IMR-90 (cell line): ENCODE measurements at regions not wholly inside any gene's neighbourhood (a gene's known extent, or its start where the extent isn't known, plus 50 kb on each side); places are given as distances from the start of the nearest gene placed in this dataset.

Experiments used
- ATAC-seq: fragments of 200-7000 bp; cut with Tn5 transposase; 2 replicates; pipeline ENCODE4 v1.9.1; 2020; ENCODE audit warnings: low read depth, mild to moderate bottlenecking, moderate library complexity
- BruUV-seq: library from RNA; stranded (reverse); fragments of 400-500 nt; replicated peaks from 2 replicates; lab custom pipeline; 2021; lab: Mats Ljungman, UMichigan
- CTCF ChIA-PET: fragments of 300-600 bp; formaldehyde crosslinking; extraction: SDS; loops from one replicate; lab custom pipeline; 2021; ENCODE audit warnings: antibody characterized with exemption; lab: Yijun Ruan, JAX
- POLR2A ChIA-PET: fragments of 300-600 bp; sonication (Branson Sonifier 250); formaldehyde crosslinking; loops from one replicate; lab custom pipeline; 2022; ENCODE audit warnings: antibody characterized with exemption; ENCODE audit not compliant: unreplicated experiment; lab: Charles Lee
- DNase-seq: peaks from one replicate; pipeline ENCODE4 v3.0.0; 2013
- H2AFZ ChIP-seq: replicated peaks from 2 replicates; pipeline ENCODE3; 2013; ENCODE audit warnings: low read length, mild to moderate bottlenecking; ENCODE audit not compliant: poor library complexity
- H2AK5ac ChIP-seq: 2 replicates; pipeline ENCODE4 v1.6.1; 2013; ENCODE audit warnings: low read depth, low read length, inconsistent platforms
- H2AK9ac ChIP-seq: replicated peaks from 2 replicates; pipeline ENCODE3; 2013; ENCODE audit warnings: mild to moderate bottlenecking, low read depth, low read length, moderate library complexity; ENCODE audit not compliant: poor library complexity
- H2BK120ac ChIP-seq: 2 replicates; pipeline ENCODE4 v1.6.1; 2013; ENCODE audit warnings: low read depth, low read length, inconsistent platforms
- H2BK15ac ChIP-seq: 3 replicates; pipeline ENCODE4 v1.6.1; 2013; ENCODE audit warnings: low read depth, low read length, inconsistent platforms
- H2BK20ac ChIP-seq: 2 replicates; pipeline ENCODE4 v1.6.1; 2013; ENCODE audit warnings: low read depth, mild to moderate bottlenecking, inconsistent platforms, low read length, moderate library complexity
- H2BK5ac ChIP-seq: 2 replicates; pipeline ENCODE4 v1.6.1; 2013; ENCODE audit warnings: mild to moderate bottlenecking, low read depth, low read length, inconsistent platforms; ENCODE audit not compliant: poor library complexity, severe bottlenecking
- H3K14ac ChIP-seq: replicated peaks from 2 replicates; pipeline ENCODE4 v1.6.1; 2013; ENCODE audit warnings: low read depth, low read length, inconsistent platforms
- H3K18ac ChIP-seq: 2 replicates; pipeline ENCODE4 v1.6.1; 2013; ENCODE audit warnings: low read depth, low read length, control low read depth
- H3K23ac ChIP-seq: 2 replicates; pipeline ENCODE4 v1.6.1; 2013; ENCODE audit warnings: low read depth, low read length, inconsistent platforms
- H3K27ac ChIP-seq: 2 replicates; pipeline ENCODE4 v1.5.1; 2013; ENCODE audit warnings: mild to moderate bottlenecking, control low read depth, low read length; ENCODE audit not compliant: insufficient read depth
- H3K27me3 ChIP-seq: 2 replicates; pipeline ENCODE4 v1.6.1; 2013; ENCODE audit warnings: low read length; ENCODE audit not compliant: control insufficient read depth, insufficient read depth
- H3K36me3 ChIP-seq: 2 replicates; pipeline ENCODE4 v1.6.1; 2013; ENCODE audit warnings: low read length, mixed read lengths; ENCODE audit not compliant: control insufficient read depth, insufficient read depth
- H3K4ac ChIP-seq: 2 replicates; pipeline ENCODE4 v1.6.1; 2013; ENCODE audit warnings: low read depth, low read length, inconsistent platforms
- H3K4me1 ChIP-seq: 2 replicates; pipeline ENCODE4 v1.6.1; 2013; ENCODE audit warnings: low read length, mixed read lengths; ENCODE audit not compliant: control insufficient read depth, insufficient read depth
- H3K4me2 ChIP-seq: 2 replicates; pipeline ENCODE4 v1.6.1; 2013; ENCODE audit warnings: low read depth, mild to moderate bottlenecking, control low read depth, low read length, moderate library complexity
- H3K4me3 ChIP-seq: 2 replicates; pipeline ENCODE4 v1.5.1; 2013; ENCODE audit warnings: low read depth, mild to moderate bottlenecking, control low read depth, low read length, moderate library complexity; ENCODE audit not compliant: insufficient read depth
- H3K56ac ChIP-seq: 2 replicates; pipeline ENCODE4 v1.6.1; 2013; ENCODE audit warnings: low read length, inconsistent platforms; ENCODE audit not compliant: insufficient read depth; ENCODE audit errors: extremely low read depth
- H3K79me1 ChIP-seq, 2 experiments: 2 replicates each; pipeline ENCODE4 v1.6.1; 2013; ENCODE audit warnings: low read length in 2 of 2, inconsistent platforms in 1 of 2, low read depth in 1 of 2
- H3K9ac ChIP-seq: 2 replicates; pipeline ENCODE4 v1.6.1; 2013; ENCODE audit warnings: low read depth, low read length, control low read depth
- H3K9me1 ChIP-seq: 2 replicates; pipeline ENCODE4 v1.6.1; 2013; ENCODE audit warnings: low read length, inconsistent platforms; ENCODE audit not compliant: insufficient read depth
- H3K9me3 ChIP-seq: 2 replicates; pipeline ENCODE4 v1.6.1; 2013; ENCODE audit warnings: low read length; ENCODE audit not compliant: control insufficient read depth, insufficient read depth
- H4K20me1 ChIP-seq: 2 replicates; pipeline ENCODE4 v1.6.1; 2013; ENCODE audit warnings: low read length, inconsistent platforms; ENCODE audit not compliant: insufficient read depth
- H4K5ac ChIP-seq: 2 replicates; pipeline ENCODE4 v1.6.1; 2013; ENCODE audit warnings: mild to moderate bottlenecking, low read depth, low read length, control low read depth
- H4K8ac ChIP-seq, 2 experiments: 2 replicates each; pipeline ENCODE4 v1.6.1; 2013; ENCODE audit warnings: low read depth in 2 of 2, low read length in 2 of 2, control low read depth in 1 of 2, inconsistent platforms in 1 of 2
- H4K91ac ChIP-seq: 2 replicates; pipeline ENCODE4 v1.6.1; 2013; ENCODE audit warnings: low read depth, low read length, inconsistent platforms; ENCODE audit not compliant: insufficient read depth
- BHLHE40 ChIP-seq: fragments of 150-350 bp; IDR thresholded peaks from 2 replicates; pipeline ENCODE4 v1.6.1; 2016; ENCODE audit warnings: mild to moderate bottlenecking, low read depth, low read length
- CEBPB ChIP-seq: IDR thresholded peaks from 2 replicates; pipeline ENCODE4 v1.6.1; 2012; ENCODE audit warnings: low read depth, low read length, improper control_type of control experiment
- CHD1 ChIP-seq: IDR thresholded peaks from 2 replicates; pipeline ENCODE4 v1.6.1; 2012; ENCODE audit warnings: low read depth, low read length, improper control_type of control experiment
- FOS ChIP-seq: fragments of 150-350 bp; IDR thresholded peaks from 2 replicates; pipeline ENCODE4 v1.6.1; 2016; ENCODE audit warnings: low read depth, low read length
- MAFK ChIP-seq: IDR thresholded peaks from 2 replicates; pipeline ENCODE4 v1.6.1; 2012; ENCODE audit warnings: low read depth, low read length, improper control_type of control experiment
- MAZ ChIP-seq: IDR thresholded peaks from 2 replicates; pipeline ENCODE4 v1.6.1; 2012; ENCODE audit warnings: low read depth, mild to moderate bottlenecking, low read length, improper control_type of control experiment, moderate library complexity, borderline replicate concordance
- MXI1 ChIP-seq: IDR thresholded peaks from 2 replicates; pipeline ENCODE4 v1.6.1; 2012; ENCODE audit warnings: low read depth, mild to moderate bottlenecking, low read length, moderate library complexity, borderline replicate concordance
- NFE2L2 ChIP-seq: fragments of 150-350 bp; IDR thresholded peaks from 2 replicates; pipeline ENCODE4 v1.6.1; 2016; ENCODE audit warnings: low read depth, mild to moderate bottlenecking, low read length
- POLR2A ChIP-seq: IDR thresholded peaks from 2 replicates; pipeline ENCODE4 v1.6.1; 2012; ENCODE audit warnings: mild to moderate bottlenecking, low read depth, low read length
- RAD21 ChIP-seq: IDR thresholded peaks from 2 replicates; pipeline ENCODE4 v1.6.1; 2012; ENCODE audit warnings: low read length, improper control_type of control experiment
- RCOR1 ChIP-seq: IDR thresholded peaks from 2 replicates; pipeline ENCODE4 v1.6.1; 2012; ENCODE audit warnings: mild to moderate bottlenecking, low read length, improper control_type of control experiment; ENCODE audit not compliant: insufficient replicate concordance
- RFX5 ChIP-seq: IDR thresholded peaks from 2 replicates; pipeline ENCODE4 v1.8.0; 2012; ENCODE audit warnings: low read depth, mild to moderate bottlenecking, low read length, moderate library complexity
- SMC3 ChIP-seq: fragments of 150-350 bp; IDR thresholded peaks from 2 replicates; pipeline ENCODE4 v1.6.1; 2016; ENCODE audit warnings: low read depth, mild to moderate bottlenecking, antibody characterized with exemption, low read length, moderate library complexity
- WGBS, 2 experiments: methylation state at CpG; one replicate each; pipeline versions ENCODE4 v1.1.5 to v1.1.7; 2013; ENCODE audit warnings: missing lambda C conversion rate in 2 of 2; ENCODE audit not compliant: insufficient read length in 1 of 2; ENCODE audit errors: extremely low coverage in 2 of 2; 5-methylcytosine and 5-hydroxymethylcytosine counted together
- dilution Hi-C: fragments of 300-500 bp; cut with HindIII; formaldehyde crosslinking; loops from one replicate; pipeline ENCODE4 v1.14.3; 2018; ENCODE audit warnings: low sequenced_read_pairs; ENCODE audit not compliant: unreplicated experiment
- in situ Hi-C: fragments of 300-500 bp; cut with MboI; formaldehyde crosslinking; loops from 3 replicates; pipeline ENCODE4 v1.14.3; 2019; ENCODE audit warnings: low sequenced_read_pairs, inconsistent platforms, mixed read lengths
- intact Hi-C: fragments of 100-400 bp; cut with micrococcal nuclease; formaldehyde crosslinking; loops from 2 replicates; pipeline ENCODE4 v1.10.0; 2022
- TF ChIP-seq, protein P1 (sequence below): fragments of 150-350 bp; IDR thresholded peaks from 2 replicates; pipeline ENCODE4 v1.6.1; 2017; ENCODE audit warnings: mild to moderate bottlenecking, antibody characterized with exemption, low read length, low read depth
- TF ChIP-seq, protein P2 (sequence below): conservative IDR thresholded peaks from 2 replicates; pipeline ENCODE4 v1.5.1; 2012; ENCODE audit warnings: mild to moderate bottlenecking, low read depth, low read length, improper control_type of control experiment
- TF ChIP-seq, protein P3 (sequence below): fragments of 150-350 bp; IDR thresholded peaks from 2 replicates; pipeline ENCODE4 v1.6.1; 2016; ENCODE audit warnings: low read depth, mild to moderate bottlenecking, low read length, moderate library complexity, borderline replicate concordance

DNA sequence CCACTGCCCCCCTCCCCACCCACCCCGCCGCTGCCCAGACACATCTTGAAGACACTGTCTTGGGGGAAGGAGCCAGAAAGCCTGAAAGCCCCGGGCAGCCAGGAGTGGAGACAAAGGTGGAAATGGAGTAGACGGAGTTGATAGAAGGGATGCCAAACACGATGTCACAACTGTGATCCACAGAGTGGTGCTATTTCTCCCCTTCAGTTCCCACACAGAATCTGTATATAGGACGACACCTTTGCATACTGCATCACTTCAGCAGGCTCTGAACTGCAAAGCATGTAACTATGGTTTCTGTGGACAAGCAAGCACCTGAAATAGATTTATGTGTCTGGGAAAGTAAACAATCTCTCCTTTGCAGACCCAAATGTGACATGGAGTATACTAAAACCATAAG is 56.4 kb upstream of the F13A1 start:
- dilution Hi-C loops (no loop called here), intact Hi-C loops (no loop called here), in situ Hi-C loops (no loop called here)
- Histone ChIP-seq H3K4ac (no peak overlapping the region), H2BK120ac (no peak overlapping the region), H2BK20ac (no peak overlapping the region), H3K4me3 (no peak overlapping the region), H3K4me2 (no peak overlapping the region), H3K23ac (no peak overlapping the region), H3K79me1 (no peaks in the 10 kb centered on the region), H4K20me1 (no peaks in the 10 kb centered on the region), H3K14ac (no peak overlapping the region), H2BK15ac (no peak overlapping the region), H3K27ac (no peak overlapping the region), H3K9me3 (peaks cover 16% of the 10 kb centered on the region), H4K5ac (no peak overlapping the region), H2AFZ (no peak overlapping the region), H3K36me3 (no peaks in the 10 kb centered on the region), H3K27me3 (no peaks in the 10 kb centered on the region), H2AK9ac (no peak overlapping the region), H3K9me1 (no peaks in the 10 kb centered on the region), H3K9ac (no peak overlapping the region), H4K91ac (no peak overlapping the region), H3K18ac (no peak overlapping the region), H3K56ac (no peak overlapping the region), H2BK5ac (no peak overlapping the region), H2AK5ac (no peak overlapping the region), H4K8ac (no peak overlapping the region), H3K4me1 (no peaks in the 10 kb centered on the region)
- CTCF ChIA-PET = no interaction called here
- no peak for ATAC-seq
- POLR2A ChIA-PET = no interaction called here
- BruUV-seq = no TSS peak
- no CpG with 5 or more reads among the region's 6 CpGs for WGBS, 2 experiments
- no peak for DNase-seq
- TF ChIP-seq CEBPB (no peak), MAFK (no peak), RAD21 (no peak), RCOR1 (no peak), RFX5 (no peak), SMC3 (no peak), MXI1 (no peak), NFE2L2 (no peak), CHD1 (no peak), POLR2A (no peak), BHLHE40 (no peak), MAZ (no peak), FOS (no peak)
- TF ChIP-seq, protein P1, sequence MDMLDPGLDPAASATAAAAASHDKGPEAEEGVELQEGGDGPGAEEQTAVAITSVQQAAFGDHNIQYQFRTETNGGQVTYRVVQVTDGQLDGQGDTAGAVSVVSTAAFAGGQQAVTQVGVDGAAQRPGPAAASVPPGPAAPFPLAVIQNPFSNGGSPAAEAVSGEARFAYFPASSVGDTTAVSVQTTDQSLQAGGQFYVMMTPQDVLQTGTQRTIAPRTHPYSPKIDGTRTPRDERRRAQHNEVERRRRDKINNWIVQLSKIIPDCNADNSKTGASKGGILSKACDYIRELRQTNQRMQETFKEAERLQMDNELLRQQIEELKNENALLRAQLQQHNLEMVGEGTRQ = no peak
- TF ChIP-seq, protein P2, sequence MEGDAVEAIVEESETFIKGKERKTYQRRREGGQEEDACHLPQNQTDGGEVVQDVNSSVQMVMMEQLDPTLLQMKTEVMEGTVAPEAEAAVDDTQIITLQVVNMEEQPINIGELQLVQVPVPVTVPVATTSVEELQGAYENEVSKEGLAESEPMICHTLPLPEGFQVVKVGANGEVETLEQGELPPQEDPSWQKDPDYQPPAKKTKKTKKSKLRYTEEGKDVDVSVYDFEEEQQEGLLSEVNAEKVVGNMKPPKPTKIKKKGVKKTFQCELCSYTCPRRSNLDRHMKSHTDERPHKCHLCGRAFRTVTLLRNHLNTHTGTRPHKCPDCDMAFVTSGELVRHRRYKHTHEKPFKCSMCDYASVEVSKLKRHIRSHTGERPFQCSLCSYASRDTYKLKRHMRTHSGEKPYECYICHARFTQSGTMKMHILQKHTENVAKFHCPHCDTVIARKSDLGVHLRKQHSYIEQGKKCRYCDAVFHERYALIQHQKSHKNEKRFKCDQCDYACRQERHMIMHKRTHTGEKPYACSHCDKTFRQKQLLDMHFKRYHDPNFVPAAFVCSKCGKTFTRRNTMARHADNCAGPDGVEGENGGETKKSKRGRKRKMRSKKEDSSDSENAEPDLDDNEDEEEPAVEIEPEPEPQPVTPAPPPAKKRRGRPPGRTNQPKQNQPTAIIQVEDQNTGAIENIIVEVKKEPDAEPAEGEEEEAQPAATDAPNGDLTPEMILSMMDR = no peak
- TF ChIP-seq, protein P3, sequence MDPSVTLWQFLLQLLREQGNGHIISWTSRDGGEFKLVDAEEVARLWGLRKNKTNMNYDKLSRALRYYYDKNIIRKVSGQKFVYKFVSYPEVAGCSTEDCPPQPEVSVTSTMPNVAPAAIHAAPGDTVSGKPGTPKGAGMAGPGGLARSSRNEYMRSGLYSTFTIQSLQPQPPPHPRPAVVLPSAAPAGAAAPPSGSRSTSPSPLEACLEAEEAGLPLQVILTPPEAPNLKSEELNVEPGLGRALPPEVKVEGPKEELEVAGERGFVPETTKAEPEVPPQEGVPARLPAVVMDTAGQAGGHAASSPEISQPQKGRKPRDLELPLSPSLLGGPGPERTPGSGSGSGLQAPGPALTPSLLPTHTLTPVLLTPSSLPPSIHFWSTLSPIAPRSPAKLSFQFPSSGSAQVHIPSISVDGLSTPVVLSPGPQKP = no peak
